Caki2 (cell line): ENCODE measurements at regions not wholly inside any gene's neighbourhood (a gene's known extent, or its start where the extent isn't known, plus 50 kb on each side); places are given as distances from the start of the nearest gene placed in this dataset.

ENCODE experiments used
- DNase-seq: peaks from one replicate; pipeline ENCODE4 v3.0.0-alpha.2; 2015; ENCODE audit warnings: low read depth
- in situ Hi-C: cut with HindIII; loops from 2 replicates; pipeline ENCODE4 v1.10.0; 2016; ENCODE audit warnings: low sequenced_read_pairs, low pct_unique_long_range_greater_than_20kb, mixed read lengths

DNA sequence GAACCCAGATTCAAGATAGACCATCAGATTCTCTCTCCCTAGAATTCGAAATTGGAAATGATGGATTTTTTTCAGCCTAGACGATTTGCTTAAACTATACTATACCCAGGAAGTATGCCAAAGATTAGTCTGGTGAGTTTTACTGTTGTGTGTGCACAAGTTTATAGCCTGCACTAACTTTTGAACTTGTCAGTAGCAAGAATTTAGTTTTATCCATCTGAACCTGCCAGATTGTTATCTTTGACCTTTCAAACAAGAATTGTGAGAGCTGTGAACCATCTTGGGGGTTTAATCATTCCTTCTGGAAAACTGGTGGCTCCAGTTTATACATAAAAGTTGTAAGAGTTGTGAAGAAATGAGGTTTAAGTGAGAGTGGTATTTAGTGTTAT is 243.5 kb upstream of the DAAM1 start:
- in situ Hi-C loops = no loop called here
- no peak for DNase-seq

DNA sequence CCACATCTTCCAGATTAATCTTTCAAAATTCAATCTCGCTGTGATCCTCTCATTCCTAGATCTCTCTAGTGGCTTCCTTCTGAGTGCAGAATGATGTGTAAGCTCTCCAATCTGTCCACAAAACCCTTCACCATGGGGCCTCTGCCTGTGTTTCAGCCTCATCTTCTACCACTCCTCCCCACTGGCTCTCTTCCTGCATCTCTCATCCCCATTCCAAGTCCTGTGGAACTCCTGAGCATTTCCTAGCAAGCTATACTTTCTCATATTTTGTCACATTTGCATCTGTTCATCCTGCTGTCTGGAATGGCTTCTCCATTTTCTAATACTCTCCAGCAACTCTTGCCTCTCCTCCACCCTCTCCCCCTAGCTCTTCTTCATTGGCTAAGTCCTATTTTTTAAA is 242.0 kb upstream of the DAAM1 start:
- in situ Hi-C loops = no loop called here
- no peak for DNase-seq

DNA sequence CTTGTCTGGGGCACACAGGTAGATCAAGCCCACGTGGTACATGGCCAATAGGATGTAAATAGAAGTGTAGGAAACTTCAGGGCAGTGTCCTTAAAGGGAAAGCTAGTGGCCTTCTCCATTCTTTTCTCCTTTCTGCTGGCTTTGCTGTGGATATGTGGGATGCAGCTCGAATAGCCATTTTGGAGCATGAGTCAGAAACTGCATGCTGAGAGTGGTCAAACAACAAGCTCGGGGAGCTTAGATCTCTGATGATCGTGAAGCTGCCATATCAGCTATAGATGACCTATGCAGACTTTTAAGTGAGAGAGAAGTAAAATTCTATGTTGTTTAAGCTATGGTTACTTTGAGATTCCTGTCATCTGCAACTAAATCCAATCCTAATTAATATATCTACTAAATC is 241.3 kb upstream of the DAAM1 start:
- no peak for DNase-seq
- in situ Hi-C loops = no loop called here

GRCh38 chr14:58947814-58948445 is 240.5 kb upstream of the DAAM1 start:
- DNase-seq = no peak
- in situ Hi-C loops = no loop called here

GRCh38 chr14:58950555-58950954 is 237.9 kb upstream of the DAAM1 start:
- DNase-seq = no peak
- in situ Hi-C loops = no loop called here

- no peak for DNase-seq
- in situ Hi-C loops = no loop called here
Observed at GRCh38 chr14:58951143-58951542, 237.3 kb upstream of the DAAM1 start.

DNA sequence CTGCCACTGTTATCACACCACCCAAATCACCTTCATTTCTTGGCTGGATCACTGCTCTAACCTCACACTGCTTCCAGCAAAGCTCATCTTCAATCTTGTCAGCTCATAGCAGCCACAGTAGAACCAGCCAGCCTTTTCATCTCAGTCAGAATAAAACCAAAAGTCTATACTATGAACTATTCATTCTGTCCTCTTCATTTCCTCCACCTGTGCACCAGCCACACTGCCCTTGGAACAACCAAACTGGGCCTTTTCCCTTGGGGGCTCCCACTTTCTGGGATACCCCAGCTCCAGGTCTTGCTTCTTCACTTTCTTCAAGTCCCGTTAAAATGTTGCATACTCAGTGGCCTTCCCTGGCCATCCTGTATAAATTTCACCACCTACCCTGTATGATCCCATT is 234.4 kb upstream of the DAAM1 start:
- no peak for DNase-seq
- in situ Hi-C loops = no loop called here

- in situ Hi-C loops = no loop called here
- no peak for DNase-seq
Observed at GRCh38 chr14:58954901-58955861, 233.3 kb upstream of the DAAM1 start.

- in situ Hi-C loops = no loop called here
- no peak for DNase-seq
Observed at GRCh38 chr14:58961045-58961731, 227.3 kb upstream of the DAAM1 start.

DNA sequence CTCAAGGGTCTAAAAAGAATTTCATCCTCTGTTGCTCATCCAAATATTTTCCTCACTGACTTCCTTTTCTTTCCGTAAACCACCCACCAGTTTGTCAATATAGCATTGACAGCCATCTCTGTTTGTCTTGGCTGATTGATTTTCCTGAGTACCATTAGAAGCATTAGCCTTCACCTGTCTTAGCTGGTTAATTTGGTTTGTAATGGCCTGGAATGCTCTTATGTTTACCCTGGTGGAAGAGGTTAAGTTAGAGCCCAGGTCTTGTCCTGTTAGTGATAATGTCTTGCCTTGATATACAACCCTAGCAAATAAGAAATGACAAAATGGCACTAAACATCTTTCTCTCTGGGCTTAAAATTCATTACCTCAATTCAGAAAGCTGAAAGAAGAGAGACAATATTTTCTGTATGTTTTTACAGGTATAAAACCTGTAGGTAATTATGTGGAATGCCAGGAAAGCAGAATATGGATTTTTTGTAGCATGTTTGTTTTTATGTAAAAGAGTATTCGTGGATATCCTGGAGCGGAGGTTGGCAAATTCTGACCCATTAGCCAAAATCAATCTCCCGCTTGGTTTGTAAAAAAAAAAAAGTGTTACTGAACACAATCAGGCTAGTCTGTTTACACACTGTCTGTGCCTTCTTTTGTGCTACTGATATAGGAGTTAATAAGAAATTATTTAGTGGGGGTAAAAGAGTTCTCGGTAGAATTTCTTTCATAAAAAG is 224.4 kb upstream of the DAAM1 start:
- no peak for DNase-seq
- in situ Hi-C loops = no loop called here

DNA sequence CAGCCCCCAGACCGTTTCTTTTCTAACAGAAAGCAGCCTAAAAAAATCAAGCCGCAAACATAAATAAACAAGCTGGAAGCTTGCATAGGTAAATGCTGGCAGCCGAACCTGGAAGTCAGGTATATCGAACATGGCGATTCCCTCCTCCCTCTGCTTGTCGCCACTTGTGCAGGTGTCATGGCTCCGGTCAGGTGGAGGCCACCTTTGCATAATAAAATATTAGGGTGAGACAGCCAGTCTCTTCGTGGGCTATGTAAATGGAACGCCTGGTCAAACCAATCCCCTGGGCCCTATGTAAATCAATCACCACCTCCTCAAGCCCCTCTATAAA is 223.9 kb upstream of the DAAM1 start:
- DNase-seq = no peak
- in situ Hi-C loops = no loop called here

- DNase-seq = no peak
- in situ Hi-C loops = no loop called here
Observed at GRCh38 chr14:58965601-58966000, 222.9 kb upstream of the DAAM1 start.

DNA sequence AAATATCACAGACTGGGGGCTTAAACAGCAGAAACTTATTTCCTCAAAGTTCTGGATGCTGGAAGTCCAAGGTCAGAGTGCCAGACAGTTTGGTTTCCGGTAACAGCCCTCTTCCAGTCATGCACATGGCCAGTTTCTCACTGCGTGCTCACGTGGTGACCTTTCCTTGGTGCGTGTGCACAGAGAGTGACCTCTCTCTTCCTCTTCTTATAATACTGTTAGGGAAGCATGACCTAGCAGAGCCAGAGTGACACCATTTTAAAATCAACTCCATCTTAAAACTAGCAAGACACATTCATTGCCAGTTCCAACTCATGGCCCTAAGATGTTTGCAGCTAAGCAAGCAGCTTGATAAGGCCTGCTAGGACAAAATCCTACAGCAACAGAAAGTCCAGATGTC is 221.5 kb upstream of the DAAM1 start:
- in situ Hi-C loops = no loop called here

GRCh38 chr14:58969951-58970751 is 218.3 kb upstream of the DAAM1 start:
- DNase-seq = no peak

More for the DNA sequence above, 221.5 kb upstream of the DAAM1 start:
- DNase-seq = no peak

GRCh38 chr14:58972233-58973017 is 216.0 kb upstream of the DAAM1 start:
- DNase-seq = no peak
- in situ Hi-C loops = no loop called here

More at GRCh38 chr14:58969951-58970751, 218.3 kb upstream of the DAAM1 start:
- in situ Hi-C loops = no loop called here

- DNase-seq = no peak
- in situ Hi-C loops = no loop called here
Observed at GRCh38 chr14:58977366-58977765, 211.1 kb upstream of the DAAM1 start.

GRCh38 chr14:58978343-58978742 is 210.1 kb upstream of the DAAM1 start:
- DNase-seq = no peak
- in situ Hi-C loops = no loop called here
